Calu3 (cell line): ENCODE measurements at regions not wholly inside any gene's neighbourhood (a gene's known extent, or its start where the extent isn't known, plus 50 kb on each side); places are given as distances from the start of the nearest gene placed in this dataset.

ENCODE experiments used
- BruUV-seq: library from RNA; stranded (reverse); fragments of 400-500 nt; replicated peaks from 2 replicates; lab custom pipeline; 2021; lab: Mats Ljungman, UMichigan
- CTCF ChIA-PET: fragments of 300-600 bp; sonication (Branson Sonifier 250); formaldehyde crosslinking; loops from one replicate; lab custom pipeline; 2022; ENCODE audit warnings: antibody characterized with exemption; lab: Charles Lee
- DNase-seq: peaks from one replicate; pipeline ENCODE4 v3.0.0; 2022
- H3K27ac Mint-ChIP-seq: one replicate; pipeline ENCODE4 v1.8.0; 2022; ENCODE audit warnings: mixed read lengths; ENCODE audit not compliant: unreplicated experiment
- H3K27me3 Mint-ChIP-seq: one replicate; pipeline ENCODE4 v1.8.0; 2022; ENCODE audit warnings: mixed read lengths; ENCODE audit not compliant: unreplicated experiment
- H3K36me3 Mint-ChIP-seq: one replicate; pipeline ENCODE4 v1.8.0; 2022; ENCODE audit warnings: mild to moderate bottlenecking, moderate library complexity, mixed read lengths; ENCODE audit not compliant: insufficient read depth, unreplicated experiment
- H3K4me1 Mint-ChIP-seq: one replicate; pipeline ENCODE4 v1.8.0; 2022; ENCODE audit warnings: mild to moderate bottlenecking, low read depth, mixed read lengths; ENCODE audit not compliant: unreplicated experiment
- H3K4me3 Mint-ChIP-seq: one replicate; pipeline ENCODE4 v1.8.0; 2022; ENCODE audit warnings: mild to moderate bottlenecking, low read depth, moderate library complexity, mixed read lengths; ENCODE audit not compliant: unreplicated experiment
- H3K9me3 Mint-ChIP-seq: one replicate; pipeline ENCODE4 v1.8.0; 2022; ENCODE audit warnings: low read depth, mixed read lengths; ENCODE audit not compliant: unreplicated experiment
- CTCF ChIP-seq: fragments of 200-600 bp; IDR thresholded peaks from one replicate; pipeline ENCODE4 v1.8.0; 2022; ENCODE audit warnings: antibody characterized with exemption; ENCODE audit not compliant: unreplicated experiment
- intact Hi-C: fragments of 100-400 bp; cut with micrococcal nuclease; formaldehyde crosslinking; loops from one replicate; pipeline ENCODE4 v1.10.0; 2022; ENCODE audit not compliant: unreplicated experiment

DNA sequence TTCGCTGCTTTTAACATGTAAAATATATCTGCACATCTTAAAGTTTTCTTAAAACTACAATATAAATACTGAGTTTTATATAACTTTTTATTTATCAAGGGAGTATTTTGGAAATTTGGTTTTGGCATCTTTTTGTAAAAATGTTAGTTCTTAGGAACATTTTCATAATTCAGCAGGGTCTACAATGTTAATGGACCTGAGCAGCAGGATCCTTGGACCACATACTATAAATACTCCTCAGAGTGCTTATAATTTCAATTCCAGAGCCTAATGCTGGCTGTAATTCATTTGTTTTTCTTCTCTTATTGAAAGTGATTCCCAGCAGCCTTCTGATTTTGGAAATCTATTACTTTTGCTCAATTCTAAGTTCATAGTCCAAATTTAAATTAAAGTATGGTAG, 1216.2 kb downstream of the MAT2B start:
- CTCF ChIA-PET = no interaction called here
- no peaks in the 10 kb centered on the region for H3K36me3 Mint-ChIP-seq
- intact Hi-C loops = no loop called here

GRCh38 chr5:164722702-164723101, 1217.3 kb downstream of the MAT2B start:
- no peaks in the 10 kb centered on the region for H3K27me3 Mint-ChIP-seq
- no peak overlapping the region for H3K4me3 Mint-ChIP-seq
- H3K4me1 Mint-ChIP-seq = no peaks in the 10 kb centered on the region
- CTCF ChIA-PET = no interaction called here
- H3K9me3 Mint-ChIP-seq = peaks cover 7% of the 10 kb centered on the region
- H3K36me3 Mint-ChIP-seq = no peaks in the 10 kb centered on the region
- TF ChIP-seq CTCF = no peak
- intact Hi-C loops = no loop called here
- no peak overlapping the region for H3K27ac Mint-ChIP-seq
- no peak for DNase-seq
- no TSS peak for BruUV-seq

More for the DNA sequence above, 1216.2 kb downstream of the MAT2B start:
- no peak overlapping the region for H3K4me3 Mint-ChIP-seq
- H3K27me3 Mint-ChIP-seq = no peaks in the 10 kb centered on the region
- DNase-seq = no peak
- H3K4me1 Mint-ChIP-seq = no peaks in the 10 kb centered on the region
- H3K27ac Mint-ChIP-seq = no peak overlapping the region
- BruUV-seq = no TSS peak
- no peak for TF ChIP-seq CTCF
- H3K9me3 Mint-ChIP-seq = peaks cover 7% of the 10 kb centered on the region

GRCh38 chr5:164727012-164727411, 1221.6 kb downstream of the MAT2B start:
- H3K9me3 Mint-ChIP-seq = peaks cover 2% of the 10 kb centered on the region
- BruUV-seq = no TSS peak
- no peaks in the 10 kb centered on the region for H3K4me1 Mint-ChIP-seq
- H3K27me3 Mint-ChIP-seq = no peaks in the 10 kb centered on the region
- no peak for TF ChIP-seq CTCF
- intact Hi-C loops = no loop called here
- CTCF ChIA-PET = no interaction called here
- no peak overlapping the region for H3K27ac Mint-ChIP-seq
- no peak for DNase-seq
- no peak overlapping the region for H3K4me3 Mint-ChIP-seq
- no peaks in the 10 kb centered on the region for H3K36me3 Mint-ChIP-seq

DNA sequence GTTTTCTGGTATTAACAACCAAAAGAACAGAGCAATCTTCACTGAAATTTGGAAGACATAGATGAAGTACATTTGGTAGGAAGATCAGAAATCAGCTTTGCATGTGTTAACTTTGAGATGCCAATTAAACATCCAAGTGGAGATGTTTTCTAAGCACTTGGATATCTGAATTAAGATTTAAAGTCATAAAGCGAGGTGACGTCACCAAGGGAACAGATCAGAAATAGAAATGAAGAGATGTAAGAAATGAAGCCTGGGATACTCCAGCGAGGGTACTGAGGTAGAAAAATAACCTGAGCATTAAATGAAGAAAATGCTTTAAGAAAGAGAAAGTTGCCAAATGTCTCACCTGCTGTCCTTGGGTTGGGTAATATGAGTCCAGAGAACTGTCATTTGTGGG, 1223.3 kb downstream of the MAT2B start:
- Mint-ChIP-seq H3K4me1 (no peaks in the 10 kb centered on the region), H3K9me3 (peaks cover 2% of the 10 kb centered on the region), H3K36me3 (no peaks in the 10 kb centered on the region), H3K27ac (no peak overlapping the region), H3K27me3 (no peaks in the 10 kb centered on the region), H3K4me3 (no peak overlapping the region)
- DNase-seq = no peak
- CTCF ChIA-PET = no interaction called here
- BruUV-seq = no TSS peak
- intact Hi-C loops = no loop called here
- no peak for TF ChIP-seq CTCF
